ENCODE measurements at regions not wholly inside any gene's neighbourhood (a gene's known extent, or its start where the extent isn't known, plus 50 kb on each side); places are given as distances from the start of the nearest gene placed in this dataset.

DNA sequence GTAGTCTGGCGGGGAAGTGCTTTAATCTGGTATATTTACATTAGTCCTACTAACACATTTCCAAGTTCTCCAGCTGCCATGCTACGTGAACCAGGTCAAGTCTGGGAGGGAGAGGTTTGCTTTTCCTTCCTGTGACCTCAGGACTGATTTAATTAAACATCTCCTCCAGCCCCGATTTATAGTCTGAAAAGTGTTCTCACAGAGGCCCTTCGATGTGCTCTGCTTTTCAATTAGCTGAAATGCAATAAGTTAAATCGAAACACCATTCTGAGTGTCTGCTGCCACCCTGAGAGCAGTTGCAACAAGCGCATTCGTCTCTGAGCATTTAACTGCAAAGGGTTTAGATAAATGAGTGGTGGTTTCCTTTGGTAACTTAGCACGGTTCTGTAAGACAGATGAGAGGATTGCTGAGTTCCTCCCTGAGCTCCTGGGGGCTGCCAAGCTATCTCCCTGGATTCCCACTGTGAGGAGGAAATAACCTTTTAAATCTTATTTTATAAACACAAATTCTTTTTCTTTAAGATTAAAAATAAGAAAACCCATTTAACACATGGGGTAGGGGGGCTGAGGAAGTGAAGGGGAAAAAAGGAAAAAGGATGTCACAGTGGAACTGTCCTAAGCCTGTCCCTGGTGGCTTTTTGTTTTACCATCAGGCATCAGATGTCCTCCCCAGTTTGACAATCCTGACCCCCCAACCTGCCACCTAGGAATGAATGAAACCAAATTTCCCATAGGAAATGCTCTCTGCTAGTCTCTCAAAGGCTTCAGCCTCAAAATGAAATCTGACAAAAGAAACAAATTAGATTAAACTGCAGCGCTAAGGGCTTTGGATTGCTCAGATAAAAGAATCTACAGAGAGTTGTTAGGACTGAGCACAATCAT, 56.5 kb upstream of the CREB1 start:
- no peak for DNase-seq (ENCODE audit: extremely low read depth, low read depth)

DNA sequence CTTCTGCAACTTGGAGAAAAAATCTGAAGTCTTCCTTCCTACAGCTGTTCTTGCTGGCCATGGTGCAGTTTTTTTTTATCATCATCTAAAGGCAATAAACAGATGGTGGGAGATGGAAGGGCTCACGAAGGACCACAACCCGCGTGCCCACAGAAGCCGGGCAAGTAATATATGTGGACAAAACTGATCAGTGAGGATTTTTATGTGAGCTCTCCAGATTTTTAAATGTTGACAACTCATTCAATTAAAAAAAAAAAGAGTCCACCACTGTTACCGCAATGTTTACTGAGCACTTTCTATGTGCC, 55.9 kb upstream of the CREB1 start:
- DNase-seq (ENCODE audit: extremely low read depth, low read depth): no peak

DNA sequence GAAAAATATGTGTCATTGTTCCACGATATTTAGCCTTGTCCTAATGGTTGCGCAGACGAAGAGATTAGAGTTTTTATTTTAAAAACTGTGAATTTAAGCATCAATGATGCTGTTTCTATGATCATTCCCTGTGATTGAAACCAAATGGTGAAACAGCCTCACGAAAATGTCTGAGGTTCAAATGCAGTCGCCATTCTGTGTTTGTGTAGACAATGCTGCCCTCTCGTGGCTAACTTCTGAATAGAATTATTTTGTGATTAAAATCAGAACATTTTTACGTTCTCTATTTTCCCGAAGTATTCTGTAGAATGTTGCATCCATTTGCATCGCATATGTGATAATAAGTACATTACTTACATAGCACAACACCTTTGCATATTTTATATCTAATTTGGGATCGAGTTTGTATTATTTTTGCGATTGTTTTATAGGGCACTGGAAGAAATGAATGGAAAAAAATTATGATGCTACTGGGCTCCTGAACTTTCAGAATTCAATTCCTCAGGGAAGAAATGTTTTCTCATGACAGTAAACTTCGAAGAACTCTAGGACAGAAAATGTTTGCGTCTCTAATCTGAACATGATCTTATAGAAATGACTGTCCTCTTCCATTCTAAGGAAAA, 54.8 kb upstream of the CREB1 start:
- peak; percentile 59 for DNase-seq (ENCODE audit: extremely low read depth, low read depth)

DNA sequence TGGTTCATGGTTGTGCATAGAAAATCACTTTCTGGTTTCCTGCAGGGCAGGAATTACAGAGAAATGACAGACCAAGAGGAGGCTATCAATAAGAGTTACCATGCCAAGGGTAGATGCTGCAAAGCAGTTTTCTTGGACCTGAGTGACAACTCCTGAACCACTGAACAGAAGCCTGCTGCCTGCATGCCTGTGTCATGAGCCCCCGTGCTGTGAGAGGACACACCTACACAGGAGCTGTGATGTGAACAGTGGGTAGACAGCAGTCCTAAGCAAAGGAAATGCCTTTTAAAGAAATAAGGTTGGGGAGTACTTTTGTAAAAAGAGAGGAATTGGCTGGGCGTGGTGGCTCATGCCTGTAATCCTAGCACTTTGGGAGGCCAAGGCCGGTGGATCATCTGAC, 54.2 kb upstream of the CREB1 start:
- no peak for DNase-seq (ENCODE audit: extremely low read depth, low read depth)

DNA sequence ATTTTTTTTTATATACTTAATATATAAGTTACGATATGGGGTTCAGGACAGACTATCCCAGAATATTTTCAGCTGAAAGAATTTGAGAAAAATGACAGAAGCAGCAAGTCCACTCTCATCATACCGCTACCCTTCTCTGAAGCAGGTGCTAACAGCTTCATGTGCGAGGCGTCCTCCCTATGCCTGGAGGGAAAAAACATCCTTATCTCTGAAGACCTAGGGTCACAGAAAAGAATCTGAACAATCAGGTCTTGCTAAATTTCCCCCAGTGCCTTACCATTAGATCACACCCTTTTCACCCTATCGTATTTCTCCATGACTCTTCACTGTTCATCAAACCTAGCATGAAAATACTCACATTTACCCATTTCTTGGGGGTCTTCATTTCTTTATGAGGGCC, 51.9 kb upstream of the CREB1 start:
- no peak for DNase-seq (ENCODE audit: extremely low read depth, low read depth)

DNA sequence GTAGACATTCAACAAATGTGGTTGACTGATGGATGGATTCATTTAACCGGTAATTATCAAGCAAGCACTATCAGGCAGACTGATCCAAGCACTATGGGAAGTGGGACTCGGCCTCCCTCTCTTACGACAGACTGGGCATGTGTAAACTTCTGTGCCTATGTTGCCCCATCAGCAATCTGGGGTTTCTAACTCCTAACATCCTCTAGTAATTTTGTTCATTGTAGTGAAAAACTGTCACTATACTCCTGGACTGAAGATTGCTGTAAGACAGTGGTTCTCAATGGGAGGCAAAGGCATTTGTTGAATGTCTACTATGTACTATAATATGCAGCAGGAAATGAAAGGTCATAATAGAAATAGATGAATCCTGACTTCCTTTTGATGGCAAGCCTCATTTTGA, 51.2 kb upstream of the CREB1 start:
- DNase-seq (ENCODE audit: extremely low read depth, low read depth): peak; percentile 87

DNA sequence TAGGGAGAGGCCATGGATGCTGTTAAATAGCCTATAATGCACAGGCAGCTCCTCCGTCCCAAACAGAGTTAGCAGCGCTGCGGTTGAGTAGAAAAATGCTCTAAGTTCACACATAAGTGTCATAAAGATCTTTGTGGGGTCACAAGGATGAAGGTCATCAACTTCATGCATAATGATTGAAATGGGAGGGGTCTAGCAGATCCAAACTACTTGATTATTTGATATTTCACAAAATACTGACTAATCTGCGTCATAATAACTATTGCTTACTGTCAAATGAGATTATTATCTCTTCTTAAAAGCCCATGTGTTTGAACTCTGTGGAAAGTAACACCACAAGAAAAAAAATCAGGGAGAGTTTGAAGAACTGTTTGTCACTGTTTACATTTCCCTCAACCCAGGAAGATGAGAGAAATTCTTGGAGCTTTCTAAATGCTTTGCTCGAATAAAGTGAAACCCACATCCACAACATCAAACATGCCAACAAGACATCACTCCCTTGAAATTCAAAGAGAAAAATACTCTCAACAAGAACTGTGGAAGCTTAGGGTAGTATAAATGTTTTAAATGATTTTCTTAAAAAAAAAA, 50.5 kb upstream of the CREB1 start:
- DNase-seq (ENCODE audit: extremely low read depth, low read depth): peak; percentile 87

Small RNA genes in the stretch of these regions (small RNA-seq; reads per million reads assigned to genes)
- 0 reads per million in 2 experiments for gene MIR1302-4

All from NCI-H460 (cell line).